ENCODE measurements at regions not wholly inside any gene's neighbourhood (a gene's known extent, or its start where the extent isn't known, plus 50 kb on each side); places are given as distances from the start of the nearest gene placed in this dataset.

DNA sequence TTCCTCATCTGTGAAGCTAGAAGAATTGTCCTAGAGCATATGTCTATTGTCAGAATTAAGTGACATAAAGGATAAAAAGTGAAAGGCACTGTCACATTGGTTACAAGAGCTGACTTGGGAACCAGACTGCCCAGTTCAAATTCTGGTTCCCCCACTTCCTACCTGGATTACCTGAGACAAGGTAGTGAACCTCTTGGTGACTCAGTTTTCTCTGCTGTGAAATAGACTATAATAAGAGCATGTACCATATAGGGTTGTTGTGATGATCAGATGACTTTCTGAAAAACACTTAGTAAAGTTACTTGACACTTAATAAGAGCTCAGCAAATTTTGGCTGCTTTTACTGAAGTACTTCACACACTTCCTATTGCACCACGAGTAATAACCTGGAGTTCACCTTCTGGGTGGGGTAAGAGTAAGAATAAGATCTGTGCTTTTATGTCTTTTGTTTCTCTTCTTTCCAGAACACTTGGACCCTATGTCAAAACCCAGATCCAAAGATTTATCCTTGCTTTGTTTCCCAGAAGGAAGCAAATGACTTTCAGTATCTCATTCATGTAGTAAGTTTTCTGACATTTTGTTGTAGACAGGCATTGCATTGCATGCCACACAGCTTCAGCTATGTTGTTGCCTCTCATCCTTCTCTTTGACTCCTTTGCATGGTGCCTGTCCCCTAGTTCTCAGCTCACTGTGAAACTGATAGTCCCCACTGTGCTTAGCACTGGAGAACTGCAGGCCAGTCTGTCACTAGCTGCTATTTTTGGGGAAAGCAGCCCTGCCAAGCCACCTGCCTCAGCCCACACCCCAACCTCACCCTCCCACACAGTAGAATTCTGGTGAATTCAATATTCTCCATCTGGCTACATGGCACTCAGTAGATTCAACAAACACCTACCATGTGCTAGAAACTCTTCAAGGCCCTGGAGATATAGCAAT lies 121.8 kb upstream of the POU2AF2 start:
- H3K4me2 ChIP-seq (ENCODE audit: low read length) = no peak overlapping the region
- TF ChIP-seq, protein P1, sequence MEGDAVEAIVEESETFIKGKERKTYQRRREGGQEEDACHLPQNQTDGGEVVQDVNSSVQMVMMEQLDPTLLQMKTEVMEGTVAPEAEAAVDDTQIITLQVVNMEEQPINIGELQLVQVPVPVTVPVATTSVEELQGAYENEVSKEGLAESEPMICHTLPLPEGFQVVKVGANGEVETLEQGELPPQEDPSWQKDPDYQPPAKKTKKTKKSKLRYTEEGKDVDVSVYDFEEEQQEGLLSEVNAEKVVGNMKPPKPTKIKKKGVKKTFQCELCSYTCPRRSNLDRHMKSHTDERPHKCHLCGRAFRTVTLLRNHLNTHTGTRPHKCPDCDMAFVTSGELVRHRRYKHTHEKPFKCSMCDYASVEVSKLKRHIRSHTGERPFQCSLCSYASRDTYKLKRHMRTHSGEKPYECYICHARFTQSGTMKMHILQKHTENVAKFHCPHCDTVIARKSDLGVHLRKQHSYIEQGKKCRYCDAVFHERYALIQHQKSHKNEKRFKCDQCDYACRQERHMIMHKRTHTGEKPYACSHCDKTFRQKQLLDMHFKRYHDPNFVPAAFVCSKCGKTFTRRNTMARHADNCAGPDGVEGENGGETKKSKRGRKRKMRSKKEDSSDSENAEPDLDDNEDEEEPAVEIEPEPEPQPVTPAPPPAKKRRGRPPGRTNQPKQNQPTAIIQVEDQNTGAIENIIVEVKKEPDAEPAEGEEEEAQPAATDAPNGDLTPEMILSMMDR (IDR thresholded peaks at IDR 0.05) = no peak
- H3K4me1 ChIP-seq = no peaks in the 10 kb centered on the region
- no peaks in the 10 kb centered on the region for H3K9me3 ChIP-seq (ENCODE audit: control insufficient read depth, low read length)
- no peak overlapping the region for H3K4me3 ChIP-seq (ENCODE audit: low read depth, low read length)
- H3K9ac ChIP-seq = no peak overlapping the region
- H3K27me3 ChIP-seq (ENCODE audit: control insufficient read depth, insufficient read depth, low read length) = no peaks in the 10 kb centered on the region
- no peaks in the 10 kb centered on the region for H3K36me3 ChIP-seq (ENCODE audit: control insufficient read depth, insufficient read depth, low read length)
- H3K27ac ChIP-seq = no peak overlapping the region
- H3K79me2 ChIP-seq = no peaks in the 10 kb centered on the region
- no peak overlapping the region for H2AFZ ChIP-seq

DNA sequence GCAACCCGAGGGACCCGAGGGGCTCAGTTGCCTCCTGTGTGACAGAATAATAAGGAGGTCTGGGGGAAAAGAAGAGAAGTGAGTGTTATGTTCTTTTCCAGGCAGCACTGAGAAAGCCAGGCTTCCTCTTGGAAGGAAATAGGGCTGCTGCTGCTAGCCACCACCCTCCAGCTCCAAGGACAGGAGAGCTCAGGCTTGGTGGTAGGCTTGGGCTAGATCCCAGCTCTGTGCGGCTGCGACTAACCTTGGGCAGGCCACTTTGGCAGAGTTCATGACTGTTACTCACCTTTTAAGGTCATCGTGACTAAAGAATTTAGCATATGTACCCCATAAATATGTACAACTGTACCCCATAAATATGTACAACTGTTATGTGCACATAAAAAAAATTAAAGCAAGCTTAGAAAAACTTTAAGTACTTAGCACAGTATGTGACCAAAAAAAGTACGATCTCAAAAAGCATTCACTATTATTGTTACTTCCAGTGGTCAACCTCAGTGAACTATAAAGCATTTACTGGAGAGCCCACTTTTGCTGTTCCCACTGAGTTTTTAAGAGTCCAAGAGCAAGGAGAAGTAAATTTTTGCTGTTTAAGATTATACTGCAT lies 124.7 kb upstream of the POU2AF2 start:
- Histone ChIP-seq H2AFZ (no peak overlapping the region), H3K4me3 (ENCODE audit: low read depth, low read length) (no peak overlapping the region), H3K9me3 (ENCODE audit: control insufficient read depth, low read length) (no peaks in the 10 kb centered on the region), H3K4me2 (ENCODE audit: low read length) (no peak overlapping the region), H3K36me3 (ENCODE audit: control insufficient read depth, insufficient read depth, low read length) (no peaks in the 10 kb centered on the region), H3K79me2 (no peaks in the 10 kb centered on the region), H3K27me3 (ENCODE audit: control insufficient read depth, insufficient read depth, low read length) (no peaks in the 10 kb centered on the region), H3K27ac (no peak overlapping the region), H3K9ac (no peak overlapping the region), H3K4me1 (no peaks in the 10 kb centered on the region)
- TF ChIP-seq, protein P1 (IDR thresholded peaks at IDR 0.05) = no peak

DNA sequence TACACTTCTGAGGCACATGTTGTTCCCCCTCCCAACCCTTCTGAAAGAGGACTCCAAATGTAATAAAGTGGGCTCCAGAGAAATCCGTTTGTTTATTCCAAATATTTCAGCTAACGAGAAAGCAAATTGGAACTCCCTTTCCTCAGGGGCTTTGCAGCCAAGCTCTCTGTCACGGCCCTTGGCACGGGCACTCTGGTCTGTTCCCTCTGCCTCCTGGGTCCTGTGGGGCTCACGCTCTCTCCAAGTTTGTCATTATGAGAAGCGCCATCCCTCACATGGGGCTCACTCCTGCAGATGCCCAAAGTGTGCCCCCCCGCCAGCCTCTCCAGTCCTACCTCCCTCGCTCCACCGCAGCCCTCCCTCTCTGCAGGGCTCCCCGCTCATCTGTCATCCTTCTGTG lies 125.4 kb upstream of the POU2AF2 start:
- Histone ChIP-seq H3K27ac (no peak overlapping the region), H3K4me3 (ENCODE audit: low read depth, low read length) (no peak overlapping the region), H3K9ac (no peak overlapping the region), H3K9me3 (ENCODE audit: control insufficient read depth, low read length) (no peaks in the 10 kb centered on the region), H3K4me1 (no peaks in the 10 kb centered on the region), H3K27me3 (ENCODE audit: control insufficient read depth, insufficient read depth, low read length) (no peaks in the 10 kb centered on the region), H2AFZ (no peak overlapping the region), H3K79me2 (no peaks in the 10 kb centered on the region), H3K36me3 (ENCODE audit: control insufficient read depth, insufficient read depth, low read length) (no peaks in the 10 kb centered on the region), H3K4me2 (ENCODE audit: low read length) (no peak overlapping the region)
- TF ChIP-seq, protein P1 (IDR thresholded peaks at IDR 0.05) = no peak

DNA sequence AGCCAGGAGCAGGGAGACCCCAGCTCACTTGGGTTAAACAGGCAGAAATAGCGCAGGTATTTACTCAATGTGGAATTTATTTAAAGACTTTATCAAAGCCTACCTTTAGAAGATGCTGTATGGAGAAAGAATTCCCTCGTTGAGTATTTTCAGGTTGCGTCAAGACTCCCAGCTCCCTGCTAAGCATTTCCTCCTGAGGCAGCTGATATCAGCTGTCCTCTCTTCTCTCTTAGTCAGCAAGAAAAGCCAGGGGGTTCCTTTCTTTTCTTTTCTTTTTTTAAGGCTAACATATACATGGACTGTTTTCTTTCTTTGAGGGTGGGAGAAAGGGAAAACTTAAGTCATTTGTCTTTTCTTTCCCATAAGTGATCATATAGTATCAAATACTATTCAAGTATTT lies 125.8 kb upstream of the POU2AF2 start:
- Histone ChIP-seq H3K4me1 (no peaks in the 10 kb centered on the region), H3K27me3 (ENCODE audit: control insufficient read depth, insufficient read depth, low read length) (no peaks in the 10 kb centered on the region), H3K9ac (no peak overlapping the region), H3K4me2 (ENCODE audit: low read length) (no peak overlapping the region), H3K4me3 (ENCODE audit: low read depth, low read length) (no peak overlapping the region), H3K79me2 (no peaks in the 10 kb centered on the region), H3K36me3 (ENCODE audit: control insufficient read depth, insufficient read depth, low read length) (no peaks in the 10 kb centered on the region), H2AFZ (no peak overlapping the region), H3K9me3 (ENCODE audit: control insufficient read depth, low read length) (no peaks in the 10 kb centered on the region), H3K27ac (no peak overlapping the region)
- TF ChIP-seq, protein P1 (IDR thresholded peaks at IDR 0.05) = no peak
